UCSD-AML1 (cell line): ENCODE measurements at regions not wholly inside any gene's neighbourhood (a gene's known extent, or its start where the extent isn't known, plus 50 kb on each side); places are given as distances from the start of the nearest gene placed in this dataset.

ENCODE experiments used
- DNase-seq: peaks from one replicate; lab custom pipeline; 2025; ENCODE audit not compliant: unreplicated experiment; lab: John Stamatoyannopoulos, UW

- DNase-seq = no peak
Measured at GRCh38 chr16:87183647-87184046, 133.5 kb downstream of the C16orf95 start.

- DNase-seq = no peak
Measured at GRCh38 chr16:87185308-87185707, 131.9 kb downstream of the C16orf95 start.

- no peak for DNase-seq
Measured at GRCh38 chr16:87185983-87186382, 131.2 kb downstream of the C16orf95 start.

GRCh38 chr16:87186446-87186845 lies 130.7 kb downstream of the C16orf95 start:
- no peak for DNase-seq

GRCh38 chr16:87186876-87187533 lies 130.2 kb downstream of the C16orf95 start:
- DNase-seq = no peak

- no peak for DNase-seq
Measured at GRCh38 chr16:87188104-87188503, 129.1 kb downstream of the C16orf95 start.

- DNase-seq = no peak
Measured at GRCh38 chr16:87189426-87189825, 127.8 kb downstream of the C16orf95 start.

GRCh38 chr16:87190288-87191230 lies 126.6 kb downstream of the C16orf95 start:
- no peak for DNase-seq

GRCh38 chr16:87192452-87193073 lies 124.6 kb downstream of the C16orf95 start:
- DNase-seq = no peak

GRCh38 chr16:87194172-87194571 lies 123.0 kb downstream of the C16orf95 start:
- DNase-seq = no peak

GRCh38 chr16:87195161-87195560 lies 122.0 kb downstream of the C16orf95 start:
- DNase-seq = no peak

- no peak for DNase-seq
Measured at GRCh38 chr16:87196231-87196630, 121.0 kb downstream of the C16orf95 start.

- DNase-seq = peak; percentile 53
Measured at GRCh38 chr16:87196661-87197060, 120.5 kb downstream of the C16orf95 start.

GRCh38 chr16:87198328-87198832 lies 118.8 kb downstream of the C16orf95 start:
- no peak for DNase-seq

GRCh38 chr16:87198881-87199280 lies 118.3 kb downstream of the C16orf95 start:
- no peak for DNase-seq

- no peak for DNase-seq
Measured at GRCh38 chr16:87199379-87199778, 117.8 kb downstream of the C16orf95 start.

GRCh38 chr16:87199901-87200300 lies 117.3 kb downstream of the C16orf95 start:
- DNase-seq = no peak

- no peak for DNase-seq
Measured at GRCh38 chr16:87200637-87201036, 116.6 kb downstream of the C16orf95 start.

- no peak for DNase-seq
Measured at GRCh38 chr16:87201052-87201451, 116.1 kb downstream of the C16orf95 start.

- DNase-seq = no peak
Measured at GRCh38 chr16:87201790-87202189, 115.4 kb downstream of the C16orf95 start.

- no peak for DNase-seq
Measured at GRCh38 chr16:87202346-87202745, 114.8 kb downstream of the C16orf95 start.
